Inflammatory macrophage treated with lipopolysaccharide for 1 hour (primary cell): ENCODE measurements at regions not wholly inside any gene's neighbourhood (a gene's known extent, or its start where the extent isn't known, plus 50 kb on each side); places are given as distances from the start of the nearest gene placed in this dataset.

ENCODE experiments used
- DNase-seq, 2 donors: peaks; one replicate each; pipeline ENCODE4 v3.0.0-alpha.2; 2020 to 2022

DNA sequence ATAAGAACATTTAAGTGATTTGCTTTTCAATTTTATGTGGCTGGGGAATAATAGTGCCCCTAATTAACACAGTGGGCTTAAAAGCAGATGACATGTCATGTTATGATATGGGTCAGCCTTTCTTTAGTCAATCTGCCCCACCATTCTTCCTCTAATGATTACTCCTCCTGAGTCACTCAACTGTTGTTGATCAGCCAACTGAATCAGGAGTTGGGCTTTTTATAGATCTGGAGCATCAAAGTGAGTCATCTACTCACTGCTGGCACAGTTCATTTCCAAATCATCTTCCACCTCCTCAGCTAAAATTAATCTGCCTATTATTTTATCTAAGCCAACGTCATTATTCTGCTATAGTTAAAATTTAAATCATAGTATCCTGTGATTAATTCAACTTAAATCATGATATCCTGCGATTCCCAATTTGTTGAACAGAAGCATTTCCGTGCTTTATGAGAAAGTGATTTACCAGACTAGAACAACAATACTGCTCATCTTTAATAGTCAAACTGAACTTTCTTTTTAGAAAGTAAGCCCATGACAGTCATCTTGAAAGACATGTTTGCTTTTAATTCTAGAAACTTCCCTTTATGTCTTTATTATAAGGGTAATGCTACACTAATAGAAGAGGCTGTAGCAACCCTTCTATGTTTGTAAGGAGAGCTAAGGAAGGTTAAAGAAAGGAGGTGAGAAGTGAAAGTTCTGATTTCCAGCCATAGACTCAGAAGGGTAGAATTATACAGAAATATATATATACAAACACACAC, 551.4 kb downstream of the TBC1D4 start:
- no peak for DNase-seq

DNA sequence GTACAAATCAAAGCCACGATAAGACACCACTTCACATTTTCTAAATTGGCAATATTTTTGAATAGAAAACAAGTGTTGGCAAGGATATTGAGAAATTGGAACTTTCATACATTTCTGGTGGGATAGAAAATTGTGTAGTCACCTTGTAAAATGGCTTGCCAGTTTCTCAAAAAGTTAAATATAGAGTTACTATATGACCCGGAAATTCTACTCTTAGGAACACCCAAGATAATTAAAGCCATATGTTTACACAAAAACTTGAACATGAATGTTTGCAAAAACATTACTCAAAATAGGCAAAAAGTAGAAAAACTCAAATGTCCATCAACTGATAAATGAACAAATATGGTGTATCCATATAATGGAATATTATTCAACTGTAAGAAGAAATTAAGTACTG, 552.5 kb downstream of the TBC1D4 start:
- DNase-seq: no peak

DNA sequence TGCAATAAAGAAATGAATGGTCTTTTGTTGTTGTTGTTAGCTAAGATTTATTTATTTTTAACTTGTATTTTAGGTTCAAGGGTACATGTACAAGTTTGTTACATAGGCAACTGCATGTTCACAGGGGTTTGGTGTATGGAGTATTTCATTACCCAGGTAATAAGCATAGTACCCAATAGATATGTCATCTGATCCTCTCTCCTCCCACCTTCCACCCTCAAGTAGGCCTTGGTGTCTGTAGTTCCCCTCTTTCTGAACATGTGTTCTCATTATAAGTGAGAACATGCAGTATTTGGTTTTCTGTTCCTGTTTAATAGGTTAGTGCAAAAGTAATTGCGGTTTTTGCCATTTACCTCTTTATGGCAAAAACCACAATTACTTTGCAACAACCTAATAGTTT, 554.1 kb downstream of the TBC1D4 start:
- DNase-seq: no peak

DNA sequence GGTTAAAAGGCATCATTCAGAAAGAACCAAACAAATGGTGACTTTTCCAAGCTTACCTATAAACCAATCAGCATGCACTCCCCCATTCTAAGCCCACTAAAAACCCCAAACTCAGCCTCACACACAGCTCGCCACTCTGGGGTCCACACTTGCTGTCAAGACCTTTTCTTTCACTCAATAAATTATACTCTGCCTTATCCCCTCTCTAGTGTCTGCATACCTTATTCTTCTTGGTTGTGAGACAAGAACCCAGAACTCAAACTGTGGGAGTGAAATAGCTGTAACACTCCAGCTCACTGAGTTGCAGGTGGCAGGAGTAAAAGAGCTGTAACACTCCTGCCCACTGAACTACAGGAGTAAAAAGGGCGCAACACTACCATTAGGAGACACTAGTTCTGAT, 559.0 kb downstream of the TBC1D4 start:
- DNase-seq: no peak

DNA sequence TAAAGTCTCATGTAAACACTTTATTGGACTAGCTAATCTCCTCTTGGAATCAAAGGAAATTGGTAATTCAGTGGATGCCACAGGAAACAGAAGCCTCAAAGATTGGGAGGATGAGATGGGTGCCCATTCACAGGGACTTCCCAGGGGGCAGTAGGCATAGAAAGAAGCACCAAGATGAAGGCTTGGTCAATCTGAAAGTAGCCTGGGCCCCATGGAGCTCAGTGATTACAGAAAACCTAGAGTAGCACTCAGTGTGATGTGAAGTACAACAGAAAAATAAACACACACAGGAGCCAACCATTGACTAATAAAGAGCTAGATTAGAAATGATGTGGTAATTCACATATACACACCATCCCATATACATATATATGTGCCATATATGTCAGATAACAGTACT, 560.6 kb downstream of the TBC1D4 start:
- DNase-seq: no peak

DNA sequence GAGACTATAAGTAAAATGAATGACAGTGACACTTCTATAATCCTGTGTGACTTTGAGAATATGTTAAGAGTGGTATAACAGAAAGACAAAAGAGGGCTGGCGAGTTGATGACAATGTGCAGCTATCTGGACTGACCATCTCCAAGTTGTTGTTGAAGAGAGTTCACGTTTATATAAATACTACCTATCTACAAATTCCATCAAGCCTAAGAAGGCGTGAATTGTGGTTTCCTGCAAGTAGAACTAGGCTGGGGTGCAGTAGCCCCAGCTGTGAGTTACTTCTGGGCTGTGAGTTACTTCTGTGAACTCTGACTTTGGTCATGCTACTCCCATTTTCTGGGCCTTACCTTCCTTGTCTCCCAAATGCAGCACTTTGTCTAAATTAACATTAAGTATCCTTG, 561.0 kb downstream of the TBC1D4 start:
- no peak for DNase-seq

DNA sequence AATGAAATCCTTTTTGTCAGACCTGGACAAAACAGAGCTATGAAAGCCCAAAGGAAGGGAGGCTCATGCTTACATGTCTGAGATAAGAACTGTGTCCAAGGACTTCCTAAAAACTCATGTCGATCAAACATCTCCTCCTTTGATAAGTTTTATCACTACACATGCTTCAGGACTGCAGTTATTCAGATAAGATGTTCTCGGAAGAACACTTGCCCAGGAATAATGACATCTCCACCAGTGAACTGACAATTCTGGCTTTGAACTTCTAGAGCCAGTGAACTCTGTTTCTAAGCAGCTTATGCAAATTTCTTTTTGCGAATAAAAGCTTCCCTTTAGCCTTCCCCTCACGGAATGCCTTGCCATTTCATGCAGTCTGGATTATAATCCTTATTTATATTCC, 561.6 kb downstream of the TBC1D4 start:
- no peak for DNase-seq

DNA sequence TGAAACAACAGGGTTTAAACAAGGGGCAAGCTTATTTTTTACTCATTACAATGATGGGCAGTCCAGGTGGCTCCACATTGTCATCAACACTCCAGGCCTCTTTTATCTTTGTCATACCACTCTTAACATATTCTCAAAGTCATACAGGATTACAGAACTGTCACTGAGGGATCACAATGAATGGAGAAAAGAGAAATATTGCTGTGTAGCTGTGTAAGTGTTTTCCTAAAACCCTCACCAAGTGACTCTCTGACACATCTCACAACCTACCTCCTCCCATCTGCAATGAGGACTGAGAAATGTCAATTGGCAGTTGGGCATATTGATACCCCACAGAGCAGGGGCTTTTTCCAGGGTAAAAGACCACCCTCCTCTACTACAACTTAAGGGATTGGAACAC, 562.1 kb downstream of the TBC1D4 start:
- no peak for DNase-seq

DNA sequence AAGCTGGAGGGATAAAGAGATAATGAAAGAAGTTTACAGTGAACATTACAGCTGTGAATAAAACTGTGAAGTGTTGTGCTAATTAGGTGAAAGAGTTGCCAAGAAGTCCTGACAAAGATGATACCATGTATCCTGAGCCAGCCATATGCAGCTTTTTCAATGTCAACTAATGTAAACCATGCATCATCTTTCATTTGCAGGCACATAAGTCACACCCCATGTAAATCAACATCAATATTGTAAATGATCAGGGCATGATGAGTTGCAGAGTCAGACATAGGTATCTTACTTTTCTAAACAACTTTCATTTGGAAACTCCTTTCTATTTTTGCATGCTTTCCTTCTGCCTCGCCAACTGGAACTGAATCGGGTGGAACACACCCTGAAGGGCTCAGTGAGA, 569.1 kb downstream of the TBC1D4 start:
- DNase-seq: no peak

DNA sequence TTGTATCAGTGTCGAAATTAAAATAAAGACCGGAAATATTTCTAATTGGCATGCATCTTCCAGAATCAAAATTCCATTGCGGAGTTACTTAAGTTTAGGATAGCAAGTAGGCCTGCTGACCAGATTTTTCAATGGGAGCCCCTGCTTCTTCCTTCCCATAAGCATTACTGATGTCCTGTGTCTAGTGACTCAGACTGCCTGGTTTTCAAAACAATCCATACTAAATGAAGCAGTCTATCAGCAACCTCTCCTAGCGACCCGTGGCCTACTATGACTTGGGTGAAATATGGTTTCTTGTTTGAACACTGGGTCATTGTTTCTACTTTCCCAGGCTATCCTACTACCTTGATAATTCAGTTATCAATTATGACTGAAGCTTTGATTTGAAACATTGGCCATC, 571.6 kb downstream of the TBC1D4 start:
- DNase-seq: no peak

DNA sequence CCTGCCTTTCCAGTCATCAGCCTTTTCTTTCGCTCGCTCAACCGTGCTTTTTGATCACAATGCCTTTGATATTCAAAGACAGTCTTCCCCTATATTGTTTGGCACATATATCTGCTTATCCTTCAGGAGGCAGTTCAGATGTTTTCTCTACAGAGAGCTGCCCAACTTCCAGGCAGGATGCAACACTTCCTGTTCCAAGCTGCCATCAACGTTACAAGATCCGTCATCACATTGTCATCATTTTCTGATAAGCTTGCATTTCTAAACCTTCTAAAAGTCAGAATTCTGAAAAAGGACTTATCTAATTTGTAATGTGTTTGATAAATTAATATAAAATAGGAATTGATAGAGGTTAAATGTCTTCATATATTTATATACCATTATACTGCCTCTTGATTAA, 574.2 kb downstream of the TBC1D4 start:
- DNase-seq: no peak

DNA sequence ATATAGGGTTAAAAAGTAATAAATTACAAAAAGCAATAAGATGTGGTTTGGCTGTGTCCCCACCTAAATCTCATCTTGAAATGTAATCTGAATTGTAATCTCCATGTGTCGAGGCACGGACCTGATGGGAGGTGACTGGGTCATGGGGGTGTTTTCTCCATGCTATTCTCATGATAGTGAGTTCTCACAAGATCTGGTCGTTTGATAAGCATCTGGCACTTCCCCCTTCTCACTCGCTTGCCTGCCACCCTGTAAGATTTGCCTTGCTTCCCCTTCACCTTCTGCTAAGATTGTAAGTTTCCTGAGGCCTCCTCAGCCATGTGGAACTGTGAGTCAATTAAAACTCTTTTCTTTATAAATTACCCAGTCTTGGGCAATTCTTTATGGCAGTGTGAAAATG, 577.4 kb downstream of the TBC1D4 start:
- no peak for DNase-seq

DNA sequence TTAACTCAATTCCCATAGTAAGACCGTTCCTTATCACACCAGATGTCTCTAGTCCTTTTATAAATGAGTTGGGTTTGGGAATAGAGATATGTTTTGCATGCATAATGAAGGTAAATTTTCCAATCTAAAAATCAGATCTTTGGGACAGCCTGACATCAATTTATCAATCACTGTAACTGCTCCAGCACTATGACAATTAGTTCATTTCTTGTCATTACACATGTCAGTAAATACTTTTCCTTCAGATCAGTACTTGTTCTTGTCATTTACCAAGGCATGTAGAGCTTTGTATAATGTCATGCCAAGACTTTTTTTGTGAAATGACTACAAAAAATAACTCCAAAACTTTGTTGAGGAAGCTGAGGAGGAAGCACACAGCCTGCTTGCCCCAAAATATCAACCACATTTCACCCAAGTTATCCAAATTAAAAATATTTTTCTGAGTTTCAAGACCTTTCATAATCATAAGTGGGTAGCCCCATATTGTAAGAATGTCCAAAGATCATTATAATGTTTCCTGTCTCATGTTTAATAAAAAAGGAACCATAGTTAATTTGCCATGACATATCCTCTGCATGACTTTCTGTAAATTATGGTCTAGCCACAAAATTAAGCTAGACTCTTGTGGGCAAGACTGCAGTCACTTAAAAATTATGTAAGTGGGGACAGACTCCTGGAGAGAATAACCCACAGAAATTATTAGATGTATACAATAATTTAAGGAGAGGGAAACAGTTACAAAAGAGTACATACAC, 586.8 kb downstream of the TBC1D4 start:
- no peak for DNase-seq

DNA sequence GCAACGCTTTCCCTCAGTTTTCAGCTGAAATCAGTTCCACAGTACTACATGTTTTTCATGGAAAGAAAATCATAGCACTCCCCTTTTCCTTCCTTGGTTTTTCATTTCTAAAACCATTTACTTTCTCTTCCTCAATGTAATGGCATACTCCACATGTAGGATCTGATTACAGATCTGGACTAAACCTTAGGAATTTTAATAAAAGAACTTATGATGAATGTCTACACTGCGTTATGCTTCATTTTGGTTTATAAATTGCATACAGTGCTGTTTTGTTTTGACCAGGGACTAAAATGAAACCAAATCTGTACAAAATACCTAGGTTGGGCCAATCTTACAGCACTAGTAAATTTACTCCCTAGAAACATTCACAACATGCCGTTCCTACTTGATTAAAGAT, 589.9 kb downstream of the TBC1D4 start:
- DNase-seq: no peak

DNA sequence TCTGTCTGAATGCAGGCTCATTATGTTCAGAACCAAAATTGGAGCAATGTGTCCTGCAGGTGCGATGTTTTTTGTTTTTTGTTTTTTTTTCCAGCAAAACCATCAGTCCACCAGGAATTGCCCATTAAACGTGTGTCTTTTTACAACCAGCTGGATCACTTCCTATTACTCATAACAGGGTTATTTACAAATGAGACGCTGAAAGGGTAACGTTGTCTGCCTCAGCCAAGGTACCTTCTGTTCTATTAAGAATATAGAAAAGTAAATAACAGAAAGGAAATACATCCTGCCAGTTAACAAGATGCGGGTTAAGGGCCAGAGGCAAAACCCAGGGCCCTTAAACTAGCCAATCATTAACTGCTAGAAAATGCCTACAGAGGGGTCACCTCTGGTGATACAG, 590.4 kb downstream of the TBC1D4 start:
- DNase-seq: no peak

DNA sequence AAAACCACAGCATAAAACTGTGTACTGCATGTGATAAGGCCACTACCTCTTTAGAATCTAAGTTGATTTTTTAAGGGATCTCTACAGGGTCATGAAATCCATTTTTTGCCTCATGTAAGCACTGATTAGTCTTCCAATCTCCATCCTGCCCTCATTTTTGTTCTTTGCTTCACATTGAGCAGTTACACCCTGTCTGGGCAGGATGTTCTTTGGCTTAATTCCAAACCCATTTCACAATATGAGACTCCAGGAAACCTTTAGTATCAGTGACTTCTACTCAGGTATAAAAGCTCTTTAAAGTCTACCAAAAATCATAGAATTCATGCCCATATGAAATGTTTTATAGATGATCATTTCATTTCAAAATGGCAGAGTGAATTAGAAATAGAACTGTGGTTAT, 592.6 kb downstream of the TBC1D4 start:
- no peak for DNase-seq

DNA sequence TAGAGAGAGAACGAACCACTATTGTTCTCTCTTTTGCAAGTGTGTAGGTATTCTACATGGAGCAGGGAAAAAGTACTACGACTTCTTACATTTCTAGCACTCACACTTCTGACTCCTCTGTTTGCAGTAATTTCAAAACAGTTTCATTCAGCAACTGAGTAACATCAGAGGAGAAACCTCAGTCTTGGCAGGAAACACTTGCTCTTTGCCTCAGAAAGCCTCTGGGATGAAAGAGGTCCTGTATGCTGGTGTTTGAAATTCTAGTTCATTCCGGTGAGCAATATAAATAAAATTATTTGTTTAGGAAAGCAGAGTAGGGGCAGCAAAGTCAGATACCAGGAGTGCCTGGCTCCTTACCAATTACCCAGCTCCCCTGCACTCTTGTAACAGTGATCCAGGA, 595.5 kb downstream of the TBC1D4 start:
- no peak for DNase-seq

DNA sequence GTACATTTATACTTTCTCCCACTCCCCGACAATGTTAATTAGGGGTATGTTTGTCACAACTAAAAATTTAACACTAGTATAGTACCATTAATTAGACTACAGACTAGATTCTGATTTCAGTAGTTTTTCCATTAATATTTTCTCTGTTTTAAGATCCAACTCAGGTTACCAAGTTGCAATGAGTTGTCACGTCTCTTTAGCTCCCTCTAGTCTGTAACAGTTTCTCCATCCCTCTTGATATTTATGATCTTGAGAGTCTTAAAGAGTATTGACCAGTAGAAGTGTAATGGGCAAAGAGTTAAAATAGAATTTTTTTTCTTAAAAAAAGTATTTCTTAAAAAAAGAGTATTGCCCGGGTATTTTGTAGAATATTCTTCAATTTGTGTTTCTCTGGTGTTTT, 598.1 kb downstream of the TBC1D4 start:
- DNase-seq: no peak

DNA sequence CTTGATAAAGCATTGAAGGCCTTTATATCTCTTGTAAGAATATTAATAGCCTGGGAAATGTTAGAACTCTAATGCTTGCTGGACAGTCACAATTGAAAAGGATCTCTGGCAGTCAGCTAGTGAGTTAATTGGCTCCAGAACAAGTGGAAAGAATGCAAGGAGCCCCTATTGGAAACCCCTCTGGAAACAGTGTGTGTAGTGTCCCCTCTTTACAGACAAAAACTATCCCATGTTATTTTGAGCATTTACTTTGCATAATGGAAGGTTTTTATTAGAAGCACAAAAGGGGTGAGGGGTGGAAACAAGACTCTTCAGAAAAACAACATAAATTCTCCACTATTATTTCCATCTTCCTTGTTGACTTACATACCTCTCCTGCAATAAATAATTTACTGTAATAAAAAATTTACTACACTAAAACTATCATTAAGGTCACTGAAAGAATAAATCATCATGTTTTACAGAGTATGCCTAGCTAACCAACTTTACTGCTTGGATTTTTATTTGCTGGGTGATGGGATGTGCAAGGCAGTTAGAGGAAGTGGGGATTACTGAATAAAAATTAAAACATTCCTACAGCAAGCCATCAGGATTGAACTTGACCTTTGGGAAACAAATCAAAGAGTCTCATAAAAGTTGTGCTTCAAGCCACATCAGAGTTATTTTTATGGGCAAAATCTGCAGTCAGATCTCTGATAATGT, 610.4 kb downstream of the TBC1D4 start:
- DNase-seq: no peak

DNA sequence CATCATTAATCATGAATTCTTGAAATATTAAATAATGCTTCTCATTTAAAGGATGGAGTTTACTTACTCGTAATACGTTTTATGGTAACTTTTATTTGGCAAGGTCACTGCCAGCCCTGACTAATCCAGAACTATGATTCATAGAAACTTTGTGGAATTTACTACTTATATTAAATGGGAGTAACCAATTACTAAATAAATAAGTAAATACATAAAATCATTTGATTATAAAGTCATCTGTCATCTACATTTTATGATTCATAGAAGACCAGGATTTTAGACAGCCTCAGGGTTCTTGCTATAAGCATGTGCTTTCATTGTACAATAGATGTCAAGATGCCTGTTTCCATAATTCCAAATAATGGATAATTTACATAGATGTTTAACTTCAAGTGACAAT, 611.1 kb downstream of the TBC1D4 start:
- no peak for DNase-seq

DNA sequence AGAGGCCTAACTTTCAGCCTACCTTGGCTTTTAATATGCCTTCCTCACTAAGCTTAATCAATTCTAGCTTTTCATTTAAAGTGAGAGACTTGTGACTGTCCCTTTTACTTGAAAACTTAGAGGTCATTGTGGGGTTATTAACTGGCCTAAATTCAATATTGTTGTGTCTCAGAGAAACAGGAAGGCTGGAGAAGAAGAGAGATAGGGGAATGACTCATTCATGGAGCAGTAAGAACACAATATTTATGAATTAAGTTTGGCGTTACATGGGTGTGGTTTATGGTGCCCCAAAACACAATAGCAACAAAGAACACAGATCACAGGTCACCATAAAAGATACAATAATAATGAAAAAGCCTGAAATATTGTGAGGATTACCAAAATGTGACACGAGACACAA, 612.1 kb downstream of the TBC1D4 start:
- no peak for DNase-seq

DNA sequence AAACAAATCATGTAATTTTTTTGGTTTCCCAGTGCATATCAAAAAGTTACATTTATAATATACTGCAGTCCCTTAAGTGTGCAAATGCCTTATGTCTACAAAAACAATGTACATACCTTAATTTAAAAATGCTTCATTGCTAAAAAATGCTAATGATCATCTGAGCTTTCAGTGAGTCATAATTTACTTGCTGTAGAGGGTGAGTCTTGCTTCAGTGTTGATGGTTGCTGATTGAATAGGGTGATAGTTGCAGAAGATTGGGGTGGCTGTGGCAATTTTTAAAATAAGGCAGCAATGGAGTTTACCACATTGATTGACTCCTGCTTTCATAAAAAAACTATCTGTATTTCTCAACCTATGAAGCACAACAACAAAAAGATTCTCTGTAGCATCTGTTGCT, 613.9 kb downstream of the TBC1D4 start:
- no peak for DNase-seq

DNA sequence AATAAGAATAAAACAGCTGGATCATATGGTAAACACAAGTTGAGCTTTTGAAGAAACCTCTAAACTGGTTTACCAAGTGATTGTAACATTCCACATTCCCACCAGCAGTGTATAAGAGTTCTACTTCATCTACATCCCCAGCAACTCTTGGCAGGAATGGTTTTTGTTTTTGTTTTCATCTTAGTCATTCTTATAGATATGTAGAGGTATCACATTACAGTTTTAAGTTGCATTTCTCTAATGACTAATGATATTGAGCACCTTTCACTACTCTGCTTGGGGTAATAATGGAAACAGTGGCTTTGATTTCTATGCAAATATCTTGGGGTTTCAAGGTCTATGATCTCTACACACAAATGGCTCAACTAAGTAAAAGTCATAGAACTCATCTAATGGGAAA, 614.5 kb downstream of the TBC1D4 start:
- no peak for DNase-seq

DNA sequence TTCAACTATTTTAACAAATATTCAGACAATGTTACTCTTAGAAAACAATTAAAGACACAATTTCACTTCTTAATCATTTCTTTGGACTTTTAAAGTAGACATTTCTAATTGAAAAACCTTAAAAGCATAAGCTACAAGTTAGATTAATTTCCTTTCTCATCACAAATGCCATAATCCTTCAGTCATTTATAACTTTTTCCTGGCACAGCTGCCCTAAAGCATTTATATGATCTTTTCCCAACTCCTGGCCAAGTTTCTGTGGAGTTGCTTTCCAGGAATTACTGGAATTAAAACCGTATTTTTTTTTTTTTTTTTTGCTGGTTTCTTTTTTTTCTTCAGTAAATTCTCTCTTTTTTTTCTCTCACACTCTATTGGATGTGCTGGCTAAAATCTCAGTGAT, 615.9 kb downstream of the TBC1D4 start:
- DNase-seq: no peak
